GM19328 (cell line): ENCODE measurements at regions not wholly inside any gene's neighbourhood (a gene's known extent, or its start where the extent isn't known, plus 50 kb on each side); places are given as distances from the start of the nearest gene placed in this dataset.
"Not testable (repeated sequence)": the region's sequence is repeated elsewhere in the genome, so short reads cannot be mapped to it uniquely, and the experiment has no call there.

ENCODE experiments used
- ATAC-seq: cut with Tn5 transposase; IDR thresholded peaks from one replicate; pipeline ENCODE4 v1.9.1; 2021; ENCODE audit warnings: mild to moderate bottlenecking, moderate library complexity; ENCODE audit not compliant: unreplicated experiment

- ATAC-seq, result no peak
These were observed 147.4 kb downstream of the ABHD5 start for GRCh38 chr3:43838009-43838758.

- ATAC-seq, result no peak
These were observed 148.1 kb downstream of the ABHD5 start for GRCh38 chr3:43838877-43839276.

GRCh38 chr3:43843386-43843785, 152.6 kb downstream of the ABHD5 start:
- no peak for ATAC-seq

GRCh38 chr3:43844757-43845156, 154.0 kb downstream of the ABHD5 start:
- no peak for ATAC-seq

GRCh38 chr3:43845553-43845952, 154.8 kb downstream of the ABHD5 start:
- not testable (repeated sequence) for ATAC-seq

- ATAC-seq, result no peak
These were observed 161.3 kb downstream of the ABHD5 start for GRCh38 chr3:43852066-43852465.

GRCh38 chr3:43854283-43854682, 163.5 kb downstream of the ABHD5 start:
- no peak for ATAC-seq

GRCh38 chr3:43854916-43855315, 164.2 kb downstream of the ABHD5 start:
- ATAC-seq, result no peak

GRCh38 chr3:43855674-43856299, 165.0 kb downstream of the ABHD5 start:
- ATAC-seq, result peak; percentile 58

GRCh38 chr3:43856351-43856750, 165.6 kb downstream of the ABHD5 start:
- ATAC-seq, result no peak

GRCh38 chr3:43856761-43857160, 166.0 kb downstream of the ABHD5 start:
- no peak for ATAC-seq

GRCh38 chr3:43857361-43858293, 166.9 kb downstream of the ABHD5 start:
- no peak for ATAC-seq

GRCh38 chr3:43858294-43858701, 167.6 kb downstream of the ABHD5 start:
- ATAC-seq, result no peak

- no peak for ATAC-seq
These were observed 169.0 kb downstream of the ABHD5 start for GRCh38 chr3:43859766-43860165.

GRCh38 chr3:43861635-43862034, 170.9 kb downstream of the ABHD5 start:
- ATAC-seq, result no peak

GRCh38 chr3:43862470-43862869, 171.7 kb downstream of the ABHD5 start:
- no peak for ATAC-seq

GRCh38 chr3:43862992-43863805, 172.5 kb downstream of the ABHD5 start:
- no peak for ATAC-seq

- ATAC-seq, result no peak
These were observed 173.5 kb downstream of the ABHD5 start for GRCh38 chr3:43863966-43864933.

GRCh38 chr3:43865351-43865750, 174.6 kb downstream of the ABHD5 start:
- ATAC-seq, result no peak
